CD4-positive, alpha-beta T cell (primary cell): ENCODE measurements at regions not wholly inside any gene's neighbourhood (a gene's known extent, or its start where the extent isn't known, plus 50 kb on each side); places are given as distances from the start of the nearest gene placed in this dataset.

Experiments
- ATAC-seq: fragments of 200-7000 bp; cut with Tn5 transposase; one replicate; pipeline ENCODE4 v1.10.0; 2022; ENCODE audit warnings: mild to moderate bottlenecking; ENCODE audit not compliant: poor library complexity
- CTCF ChIA-PET: fragments of 350-600 bp; sonication (Branson Sonifier 250); formaldehyde crosslinking; loops from one replicate; lab custom pipeline; 2021; ENCODE audit warnings: antibody characterized with exemption, inconsistent platforms; lab: Charles Lee
- POLR2A ChIA-PET: fragments of 350-600 bp; sonication (Branson Sonifier 250); formaldehyde crosslinking; loops from one replicate; lab custom pipeline; 2021; ENCODE audit warnings: antibody characterized with exemption, inconsistent platforms; lab: Charles Lee
- DNase-seq, 14 experiments: peaks; one replicate each; pipeline ENCODE4 v3.0.0-alpha.2; 2013 to 2020; ENCODE audit warnings: mixed read lengths in 2 of 14
- H3K27ac ChIP-seq, 2 donors: one replicate each; pipeline versions ENCODE4 v1.5.1 to v1.7.0; 2013; ENCODE audit warnings: low read length in 2 of 2, low read depth in 1 of 2, mild to moderate bottlenecking in 1 of 2
- H3K27me3 ChIP-seq, 2 experiments: 1 replicate in 1 of 2; 2 replicates in 1 of 2; pipeline versions ENCODE4 v1.6.1 to v1.7.0; 2013; ENCODE audit warnings: low read length in 2 of 2, control low read depth in 1 of 2, mild to moderate bottlenecking in 1 of 2, moderate library complexity in 1 of 2; ENCODE audit not compliant: insufficient read depth in 2 of 2, control insufficient read depth in 1 of 2
- H3K36me3 ChIP-seq: one replicate; pipeline ENCODE4 v1.6.1; 2013; ENCODE audit warnings: low read length, control low read depth; ENCODE audit not compliant: insufficient read depth
- H3K4me1 ChIP-seq: one replicate; pipeline ENCODE4 v1.6.1; 2013; ENCODE audit warnings: low read length, control low read depth; ENCODE audit not compliant: insufficient read depth
- H3K4me3 ChIP-seq: one replicate; pipeline ENCODE4 v1.5.1; 2013; ENCODE audit warnings: mild to moderate bottlenecking, low read length, moderate library complexity
- H3K9me3 ChIP-seq, 2 experiments: 1 replicate in 1 of 2; 2 replicates in 1 of 2; pipeline versions ENCODE4 v1.6.1 to v1.7.0; 2013; ENCODE audit warnings: low read length in 2 of 2, mild to moderate bottlenecking in 2 of 2, control low read depth in 1 of 2, moderate library complexity in 1 of 2; ENCODE audit not compliant: control insufficient read depth in 1 of 2, insufficient read depth in 1 of 2
- H3K27ac Mint-ChIP-seq: one replicate; pipeline ENCODE4 v1.8.0; 2020; ENCODE audit warnings: mixed read lengths
- H3K27me3 Mint-ChIP-seq: one replicate; pipeline ENCODE4 v1.8.0; 2021; ENCODE audit warnings: mixed read lengths
- H3K36me3 Mint-ChIP-seq: one replicate; pipeline ENCODE4 v1.8.0; 2021; ENCODE audit warnings: low read depth, mixed read lengths
- H3K4me1 Mint-ChIP-seq: one replicate; pipeline ENCODE4 v1.8.0; 2021; ENCODE audit warnings: low read depth, mixed read lengths
- H3K4me3 Mint-ChIP-seq: one replicate; pipeline ENCODE4 v1.8.0; 2020; ENCODE audit warnings: mild to moderate bottlenecking, mixed read lengths
- H3K9me3 Mint-ChIP-seq: one replicate; pipeline ENCODE4 v1.8.0; 2020; ENCODE audit warnings: mixed read lengths
- intact Hi-C, 2 experiments: fragments of 100-400 bp; cut with DNase I in 1 of 2; cut with micrococcal nuclease in 1 of 2; formaldehyde crosslinking; loops; one replicate each; pipeline versions ENCODE4 v1.15.1 to v1.9.0; 2023 to 2025; cut with DNase I, micrococcal nuclease
- TF ChIP-seq, protein P1 (sequence below): fragments of 200-600 bp; IDR thresholded peaks from one replicate; pipeline ENCODE4 v1.8.0; 2022; ENCODE audit warnings: antibody characterized with exemption, mild to moderate bottlenecking

DNA sequence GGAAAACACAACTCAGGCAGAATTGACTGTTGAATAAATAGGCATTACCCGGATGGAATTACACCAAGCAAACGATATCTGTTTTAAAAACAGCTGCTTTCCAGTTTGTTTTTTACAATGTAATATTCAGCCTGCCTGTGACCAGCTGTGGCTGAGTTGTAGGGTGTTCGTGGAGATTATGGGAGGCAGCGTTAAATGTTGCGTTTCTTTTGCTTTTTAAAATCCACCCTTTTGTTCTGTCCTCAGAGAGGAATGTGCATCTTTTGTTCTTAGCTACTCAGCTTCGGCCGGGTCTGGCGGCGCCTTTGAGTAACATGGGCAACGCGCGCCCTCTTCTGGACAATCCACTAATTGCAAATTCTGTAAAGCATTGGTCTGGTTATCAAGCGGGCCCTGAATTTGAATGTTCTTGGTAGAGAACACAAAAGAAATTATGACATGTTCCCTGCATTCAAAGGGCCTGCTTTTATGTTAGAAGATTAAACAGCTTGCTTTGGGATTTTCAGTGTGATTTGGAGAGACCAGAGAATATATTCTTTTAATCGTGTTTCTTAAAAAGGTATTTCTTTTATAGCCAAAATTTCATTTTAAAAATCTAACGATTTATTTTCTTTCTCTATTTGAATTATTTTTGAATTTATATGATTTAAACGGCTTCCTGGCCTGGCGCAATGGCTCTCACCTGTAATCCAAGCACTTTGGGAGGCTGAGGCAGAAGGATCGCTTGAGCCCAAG is 76.3 kb upstream of the TRIM2 start:
- Mint-ChIP-seq H3K27ac (peak overlapping the region; percentile 43), H3K27me3 (no peaks in the 10 kb centered on the region), H3K4me1 (peaks cover 7% of the 10 kb centered on the region), H3K4me3 (no peak overlapping the region), H3K9me3 (no peaks in the 10 kb centered on the region), H3K36me3 (no peaks in the 10 kb centered on the region)
- TF ChIP-seq, protein P1, sequence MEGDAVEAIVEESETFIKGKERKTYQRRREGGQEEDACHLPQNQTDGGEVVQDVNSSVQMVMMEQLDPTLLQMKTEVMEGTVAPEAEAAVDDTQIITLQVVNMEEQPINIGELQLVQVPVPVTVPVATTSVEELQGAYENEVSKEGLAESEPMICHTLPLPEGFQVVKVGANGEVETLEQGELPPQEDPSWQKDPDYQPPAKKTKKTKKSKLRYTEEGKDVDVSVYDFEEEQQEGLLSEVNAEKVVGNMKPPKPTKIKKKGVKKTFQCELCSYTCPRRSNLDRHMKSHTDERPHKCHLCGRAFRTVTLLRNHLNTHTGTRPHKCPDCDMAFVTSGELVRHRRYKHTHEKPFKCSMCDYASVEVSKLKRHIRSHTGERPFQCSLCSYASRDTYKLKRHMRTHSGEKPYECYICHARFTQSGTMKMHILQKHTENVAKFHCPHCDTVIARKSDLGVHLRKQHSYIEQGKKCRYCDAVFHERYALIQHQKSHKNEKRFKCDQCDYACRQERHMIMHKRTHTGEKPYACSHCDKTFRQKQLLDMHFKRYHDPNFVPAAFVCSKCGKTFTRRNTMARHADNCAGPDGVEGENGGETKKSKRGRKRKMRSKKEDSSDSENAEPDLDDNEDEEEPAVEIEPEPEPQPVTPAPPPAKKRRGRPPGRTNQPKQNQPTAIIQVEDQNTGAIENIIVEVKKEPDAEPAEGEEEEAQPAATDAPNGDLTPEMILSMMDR, result peak; percentile 94
- POLR2A ChIA-PET, result interaction anchor here (0.6 to 4.5 kb wide), 7 partner anchors 14 to 515 kb away, joined by 3 to 60 read pairs (median 5); no protein-coding TSS in a partner anchor
- CTCF ChIA-PET, result interaction anchor here (0.5 to 6.4 kb wide), 15 partner anchors 9 to 281 kb away, joined by 3 to 125 read pairs (median 4); no protein-coding TSS in a partner anchor
- Histone ChIP-seq H3K27me3 (no peaks in the 10 kb centered on the region), H3K36me3 (no peaks in the 10 kb centered on the region), H3K4me3 (no peak overlapping the region), H3K27ac (no peak overlapping the region), H3K4me1 (peaks cover 4% of the 10 kb centered on the region), H3K9me3 (no peaks in the 10 kb centered on the region)
- DNase-seq (peak; percentile 72 to 94 (median 83)), ATAC-seq (peak; percentile 97)
- intact Hi-C loops, result loop anchor here (1.0 to 2.0 kb wide), 5 partner anchors 14 to 627 kb away; no protein-coding TSS in a partner anchor

DNA sequence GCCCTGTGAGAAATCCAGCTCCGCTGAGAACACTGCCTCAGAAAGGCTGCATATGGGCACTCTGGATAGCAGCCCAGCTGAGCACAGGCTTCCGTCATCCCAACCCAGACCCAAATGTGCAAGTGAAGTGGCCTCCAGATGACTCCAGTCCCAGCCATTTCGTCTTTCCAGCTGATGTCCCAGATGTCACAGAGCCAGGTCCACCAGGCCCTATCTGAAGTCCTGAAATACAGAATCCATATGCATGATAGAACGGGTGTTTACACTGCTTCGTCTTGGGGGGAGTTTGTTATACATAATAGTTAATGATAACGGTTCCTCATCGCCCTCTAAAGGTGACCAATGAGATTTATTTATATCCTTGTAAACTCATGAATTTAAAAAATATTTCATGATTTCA is 72.6 kb upstream of the TRIM2 start:
- intact Hi-C loops, result no loop called here
- Histone ChIP-seq H3K36me3 (no peaks in the 10 kb centered on the region), H3K4me1 (peaks cover 9% of the 10 kb centered on the region), H3K9me3 (no peaks in the 10 kb centered on the region), H3K27ac (no peak overlapping the region), H3K27me3 (no peaks in the 10 kb centered on the region), H3K4me3 (no peak overlapping the region)
- peaks cover 7% of the 10 kb centered on the region for H3K4me1 Mint-ChIP-seq
- no peak overlapping the region for H3K27ac Mint-ChIP-seq
- no peak overlapping the region for H3K4me3 Mint-ChIP-seq
- DNase-seq (no peak), ATAC-seq (no peak)
- H3K36me3 Mint-ChIP-seq, result no peaks in the 10 kb centered on the region
- CTCF ChIA-PET, result interaction anchor here (1.5 to 1.7 kb wide), 2 partner anchors 11 to 48 kb away, joined by 3 to 5 read pairs; no protein-coding TSS in a partner anchor
- no peaks in the 10 kb centered on the region for H3K27me3 Mint-ChIP-seq
- TF ChIP-seq, protein P1, result no peak
- POLR2A ChIA-PET, result no interaction called here
- no peaks in the 10 kb centered on the region for H3K9me3 Mint-ChIP-seq

DNA sequence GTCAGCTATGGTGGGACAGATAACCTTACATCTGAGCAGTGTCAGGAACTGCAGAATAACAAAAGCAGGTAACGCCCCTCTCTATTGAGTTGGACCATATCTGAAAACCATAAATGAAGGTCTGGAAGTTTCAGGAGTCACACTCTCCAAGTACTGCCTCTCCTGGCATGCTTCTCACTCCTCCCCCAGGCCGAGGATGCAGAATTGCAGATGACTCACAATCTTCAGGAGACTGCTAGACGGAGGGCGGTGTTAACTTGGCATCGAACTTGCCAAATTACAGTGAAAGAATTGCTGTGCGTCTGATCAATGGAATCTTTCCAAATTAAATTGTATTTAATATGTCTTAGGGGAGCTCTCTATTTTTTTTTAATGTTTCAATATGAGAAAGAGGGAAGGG is 67.1 kb upstream of the TRIM2 start:
- TF ChIP-seq, protein P1, result no peak
- POLR2A ChIA-PET, result no interaction called here
- no peaks in the 10 kb centered on the region for H3K9me3 ChIP-seq
- Mint-ChIP-seq H3K4me1 (no peaks in the 10 kb centered on the region), H3K4me3 (no peak overlapping the region), H3K36me3 (no peaks in the 10 kb centered on the region), H3K27ac (no peak overlapping the region), H3K27me3 (no peaks in the 10 kb centered on the region), H3K9me3 (no peaks in the 10 kb centered on the region)
- H3K4me3 ChIP-seq, result no peak overlapping the region
- no peak for DNase-seq
- no peak overlapping the region for H3K27ac ChIP-seq
- CTCF ChIA-PET, result no interaction called here
- H3K36me3 ChIP-seq, result no peaks in the 10 kb centered on the region
- H3K4me1 ChIP-seq, result peaks cover 5% of the 10 kb centered on the region
- intact Hi-C loops, result no loop called here
- no peaks in the 10 kb centered on the region for H3K27me3 ChIP-seq
- ATAC-seq, result no peak
